ENCODE measurements at regions not wholly inside any gene's neighbourhood (a gene's known extent, or its start where the extent isn't known, plus 50 kb on each side); places are given as distances from the start of the nearest gene placed in this dataset.
"Not testable (repeated sequence)": the region's sequence is repeated elsewhere in the genome, so short reads cannot be mapped to it uniquely, and the experiment has no call there.

DNA sequence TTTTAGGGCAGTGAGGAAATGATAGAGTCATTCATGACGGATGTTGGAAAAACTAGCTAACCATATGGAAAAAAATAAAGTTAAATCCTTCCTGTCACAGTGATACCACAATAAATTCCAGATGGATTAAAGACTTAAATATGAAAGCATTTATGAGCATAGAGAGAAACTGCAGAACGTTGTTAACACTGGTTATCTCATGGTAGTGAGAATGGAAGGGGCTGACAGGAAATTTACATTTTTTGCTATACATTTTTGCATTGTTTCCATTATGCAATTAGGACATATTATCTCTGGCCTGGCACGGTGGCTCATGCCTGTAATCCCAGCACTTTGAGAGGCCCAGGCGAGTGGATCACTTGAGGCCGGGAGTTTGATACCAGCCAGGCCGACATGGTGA is 130.5 kb upstream of the VOPP1 start:
- DNase-seq, result not testable (repeated sequence)

DNA sequence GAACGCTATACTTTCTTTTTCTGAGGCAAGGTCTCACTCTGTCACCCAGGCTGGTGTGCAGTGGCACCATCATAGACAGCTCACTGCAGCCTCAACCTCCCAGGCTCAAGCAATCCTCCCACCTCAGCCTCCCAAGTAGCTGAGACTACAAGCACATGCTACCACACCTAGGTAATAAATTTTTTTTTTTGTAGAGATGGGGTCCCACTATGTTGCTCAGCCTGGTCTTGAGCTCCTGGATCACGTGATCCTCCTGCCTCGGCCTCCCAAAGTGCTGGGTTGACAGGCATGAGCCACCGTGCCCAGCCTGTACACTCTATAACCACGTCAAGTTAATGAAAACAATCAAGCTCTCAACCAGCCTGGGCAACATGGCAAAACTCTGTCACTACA is 127.1 kb upstream of the VOPP1 start:
- not testable (repeated sequence) for DNase-seq

GRCh38 chr7:55698607-55699449 is 126.5 kb upstream of the VOPP1 start:
- not testable (repeated sequence) for DNase-seq

GRCh38 chr7:55695893-55696701 is 123.8 kb upstream of the VOPP1 start:
- not testable (repeated sequence) for DNase-seq

- not testable (repeated sequence) for DNase-seq
These were observed 122.2 kb upstream of the VOPP1 start for GRCh38 chr7:55694484-55694883.

- DNase-seq, result not testable (repeated sequence)
These were observed 116.7 kb upstream of the VOPP1 start for GRCh38 chr7:55688684-55689681.

- DNase-seq, result not testable (repeated sequence)
These were observed 116.0 kb upstream of the VOPP1 start for GRCh38 chr7:55688261-55688660.

DNA sequence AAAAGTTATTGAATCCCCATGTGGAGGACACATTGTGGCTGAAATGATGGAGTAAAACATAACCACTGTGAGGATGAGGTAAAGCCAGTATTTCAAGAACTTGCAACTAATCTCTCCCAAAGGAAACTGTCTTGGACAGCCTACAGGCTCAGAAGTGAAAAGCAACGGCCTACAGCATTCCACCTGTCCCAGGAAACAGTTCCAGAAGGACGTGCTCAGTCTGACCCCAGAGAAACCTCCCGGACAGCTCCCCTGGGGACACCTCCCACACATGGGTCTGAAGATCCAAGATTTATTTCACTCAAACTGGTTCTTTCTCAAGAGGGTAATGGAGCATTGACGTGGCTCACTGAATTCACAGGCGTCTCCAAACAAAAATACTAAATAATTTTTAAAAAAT is 115.0 kb upstream of the VOPP1 start:
- not testable (repeated sequence) for DNase-seq

- not testable (repeated sequence) for DNase-seq
These were observed 114.5 kb upstream of the VOPP1 start for GRCh38 chr7:55686771-55687170.

DNA sequence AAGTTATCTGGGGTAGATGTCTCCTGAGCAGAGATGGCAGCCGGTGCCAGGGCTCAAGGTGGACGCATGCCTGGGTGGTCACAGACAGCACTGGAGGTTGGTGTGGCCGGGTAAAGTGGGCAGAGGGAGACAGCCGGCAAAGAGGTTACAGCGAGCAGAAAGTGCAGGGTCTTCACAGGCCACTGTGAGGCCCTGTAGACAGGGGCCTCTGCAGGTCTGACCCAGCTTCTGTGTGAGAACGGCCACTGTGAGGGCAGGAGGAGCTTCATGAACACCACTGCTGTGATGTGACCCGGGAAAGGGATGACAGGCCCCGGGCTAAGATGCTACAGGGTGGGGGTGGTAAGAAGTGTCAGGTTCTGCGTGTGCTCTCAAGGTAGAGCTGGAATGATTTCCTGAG is 111.2 kb upstream of the VOPP1 start:
- not testable (repeated sequence) for DNase-seq

DNA sequence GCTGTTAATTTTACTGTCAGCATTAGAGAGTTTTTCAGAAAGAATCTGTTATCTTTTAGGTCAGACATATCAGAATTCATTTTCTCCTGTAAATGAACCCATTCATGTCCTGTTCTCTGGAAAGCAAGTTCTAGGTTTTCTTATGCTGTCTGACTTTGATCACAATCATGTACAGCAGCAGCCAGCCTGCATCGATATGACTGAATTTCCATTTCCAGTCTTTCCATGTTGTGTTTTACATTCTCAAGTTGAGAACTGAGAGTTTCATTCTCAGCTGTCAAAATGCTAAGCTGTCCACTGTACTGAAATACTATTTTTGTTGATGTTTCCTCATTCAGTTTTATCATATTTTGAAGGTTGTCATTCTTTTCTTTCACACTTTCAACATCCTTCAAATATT is 103.3 kb upstream of the VOPP1 start:
- DNase-seq, result not testable (repeated sequence)

DNA sequence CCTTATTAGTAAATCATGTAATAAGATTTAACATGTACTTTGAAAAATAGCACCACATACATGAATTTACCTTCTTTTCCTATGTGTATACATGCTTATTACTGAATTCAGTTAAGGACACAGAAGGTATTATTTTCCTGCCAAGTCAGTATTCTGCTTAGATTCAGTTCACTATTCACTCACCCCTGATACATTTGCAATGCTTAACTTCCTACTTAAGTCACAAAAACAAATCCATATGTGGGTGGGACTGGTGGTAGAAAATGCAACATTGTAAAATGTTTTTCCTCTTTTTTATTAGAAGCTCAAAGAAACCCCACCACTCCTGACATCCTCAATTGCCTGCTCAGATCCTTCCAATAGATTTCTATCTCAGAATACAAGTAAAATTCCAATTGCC is 101.2 kb upstream of the VOPP1 start:
- not testable (repeated sequence) for DNase-seq

DNA sequence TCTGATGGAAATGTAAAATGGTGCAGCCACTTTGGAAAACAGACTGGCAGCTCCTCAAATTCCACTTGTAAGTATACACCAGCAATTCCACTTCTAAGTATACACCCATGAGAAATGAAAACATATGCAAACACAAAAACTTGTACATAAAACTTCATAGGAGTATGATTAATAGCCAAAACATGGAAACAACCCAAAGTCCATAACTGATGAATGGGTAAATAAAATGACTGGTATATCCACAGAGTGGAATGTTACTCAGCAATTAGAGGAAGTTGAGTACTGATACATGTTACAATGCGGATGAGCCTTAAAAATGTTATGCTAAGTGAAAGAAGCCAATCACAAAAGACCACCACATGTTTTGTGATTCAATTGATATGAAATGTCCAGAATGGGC is 99.8 kb upstream of the VOPP1 start:
- not testable (repeated sequence) for DNase-seq

DNA sequence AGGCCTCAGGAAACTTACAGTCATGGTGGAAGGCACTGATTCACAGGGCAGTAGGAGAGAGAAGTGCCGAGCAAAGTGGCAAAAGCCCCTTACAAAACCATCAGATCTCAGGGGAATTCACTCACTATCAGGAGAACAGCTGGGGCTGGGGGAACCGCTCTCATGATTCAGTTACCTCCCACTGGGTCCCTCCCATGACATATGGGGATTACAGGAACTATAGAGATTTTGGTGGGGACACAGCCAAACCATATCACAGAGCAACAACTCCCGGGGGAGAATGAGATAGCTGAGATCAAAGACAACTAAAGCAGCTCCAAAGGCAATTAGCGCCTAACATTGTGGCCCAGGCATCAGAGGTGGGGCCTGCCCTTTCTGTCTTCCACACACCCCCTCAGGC is 85.4 kb upstream of the VOPP1 start:
- DNase-seq, result no peak

DNA sequence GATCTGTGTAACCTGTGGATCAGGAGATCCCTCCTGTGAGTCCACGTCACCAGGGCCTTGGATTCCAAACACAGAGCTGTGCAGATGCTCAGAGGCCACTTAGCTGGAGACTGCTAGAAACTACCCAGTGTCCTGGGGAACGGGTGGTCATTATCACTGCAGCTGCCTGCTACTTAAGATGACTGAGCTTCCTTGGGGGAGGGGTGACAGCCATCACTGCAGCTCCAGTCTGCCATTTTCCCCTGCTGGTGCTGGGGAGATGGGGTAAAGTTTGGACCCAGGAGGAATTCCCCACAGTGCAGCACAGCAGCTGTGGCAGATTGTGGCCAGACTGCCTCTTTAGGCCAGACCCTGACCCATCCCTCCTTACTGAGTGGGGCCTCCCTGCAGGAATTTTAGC is 78.8 kb upstream of the VOPP1 start:
- no peak for DNase-seq

- DNase-seq, result no peak
These were observed 76.9 kb upstream of the VOPP1 start for GRCh38 chr7:55649238-55649637.

DNA sequence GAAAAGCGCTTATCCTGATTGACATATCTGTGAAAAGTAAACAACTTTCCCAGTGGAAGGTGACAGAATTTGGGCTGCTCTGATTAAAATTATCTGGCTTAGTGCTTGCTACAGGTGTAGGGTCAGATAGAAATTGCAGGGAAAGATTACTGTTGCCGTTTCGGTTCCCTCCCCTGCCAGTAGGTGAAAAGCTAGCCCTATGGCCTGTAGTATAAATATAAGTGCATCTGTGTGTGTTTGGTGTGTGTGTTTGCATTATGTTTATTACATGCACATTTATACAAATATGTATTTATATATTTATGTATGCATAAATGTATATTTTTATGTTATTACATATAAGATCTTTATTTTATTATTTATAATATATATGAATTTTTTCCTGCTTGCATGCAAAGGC is 72.3 kb upstream of the VOPP1 start:
- DNase-seq, result no peak

DNA sequence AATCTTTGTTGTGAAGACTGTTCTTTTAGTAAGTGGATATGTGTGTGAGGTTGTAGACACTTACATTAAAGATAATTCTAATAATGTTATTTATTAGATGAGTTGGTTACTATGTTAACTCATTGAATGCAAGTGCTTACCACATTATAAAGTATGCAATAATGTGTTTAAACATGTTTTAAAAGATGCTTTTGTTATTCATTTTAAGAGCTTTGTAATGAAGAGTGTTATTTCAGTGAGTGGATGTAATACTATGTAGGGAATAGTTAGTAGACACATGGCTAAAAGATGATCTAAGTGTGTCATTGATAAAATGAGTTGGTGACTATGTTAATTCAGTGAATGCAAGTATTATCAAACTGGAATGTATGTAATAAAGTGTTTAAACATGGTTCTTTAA is 70.0 kb upstream of the VOPP1 start:
- DNase-seq, result no peak

- no peak for DNase-seq
These were observed 69.5 kb upstream of the VOPP1 start for GRCh38 chr7:55641811-55642210.

DNA sequence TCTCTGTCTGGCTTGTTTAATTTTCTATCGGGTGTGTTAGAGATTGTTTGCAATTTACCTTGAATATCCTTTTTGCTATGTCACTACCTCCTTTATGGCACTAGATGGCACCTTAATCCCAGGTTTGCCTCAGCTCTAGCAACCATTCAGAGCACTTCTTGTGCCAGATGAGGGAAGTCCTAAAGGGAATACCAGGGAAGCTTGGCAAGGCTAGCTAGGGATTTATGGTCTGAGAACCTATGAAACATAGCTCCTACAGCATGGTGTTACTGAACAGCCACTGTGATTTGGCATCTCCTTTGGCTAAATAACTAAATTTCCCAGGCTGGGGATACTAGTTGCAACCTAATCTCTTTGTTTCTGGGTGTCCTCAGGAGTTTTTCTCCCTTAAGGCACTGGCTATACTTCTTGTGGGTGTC is 69.0 kb upstream of the VOPP1 start:
- DNase-seq, result peak; percentile 62

DNA sequence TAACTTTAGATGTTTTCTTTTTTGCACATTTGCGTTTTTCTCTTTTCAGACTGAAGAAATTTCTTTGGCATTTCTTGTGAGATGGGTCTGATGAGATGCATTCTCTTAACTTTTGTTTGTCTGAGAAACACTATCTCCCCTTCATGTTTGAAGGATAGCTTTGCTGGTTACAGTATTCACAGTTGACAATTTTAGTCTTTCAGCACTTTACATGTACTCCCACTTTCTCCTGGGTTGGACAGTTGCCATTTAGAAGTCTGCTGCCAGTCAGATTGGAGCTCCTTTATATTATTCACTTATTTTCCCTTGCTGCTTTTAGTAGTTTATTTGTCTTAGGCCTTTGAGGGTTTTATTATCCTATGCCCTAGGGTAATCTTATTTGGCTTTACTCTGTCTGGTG is 67.3 kb upstream of the VOPP1 start:
- no peak for DNase-seq

DNA sequence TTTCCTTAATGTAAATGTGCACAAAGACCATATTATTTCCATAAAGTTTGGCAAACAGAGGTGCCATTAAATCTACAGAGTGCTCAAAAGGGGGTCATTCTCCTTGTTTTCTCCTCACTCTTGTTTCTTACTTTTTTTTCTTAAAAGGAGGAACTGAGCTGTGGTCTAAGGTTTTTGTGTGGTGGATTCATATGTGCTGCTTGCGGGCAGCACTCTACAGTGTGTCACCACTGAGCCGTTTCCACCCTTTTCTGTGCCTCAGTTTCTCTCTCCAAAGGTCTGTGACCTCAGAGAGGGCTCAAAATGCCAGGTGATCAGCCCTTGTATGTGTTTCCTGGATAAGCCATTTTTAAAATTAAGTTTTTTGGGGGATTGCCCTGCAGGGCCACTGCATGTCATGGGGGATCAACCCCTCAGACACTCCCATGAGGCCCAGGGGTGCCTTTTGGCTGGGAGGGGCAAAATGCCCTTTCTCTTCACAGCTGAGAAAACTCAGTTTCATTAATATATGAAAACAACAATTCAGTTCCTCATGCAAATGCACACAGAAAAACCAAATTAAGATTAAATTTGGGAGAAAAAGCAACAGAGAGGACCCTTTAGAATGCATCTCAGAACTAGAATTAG is 56.9 kb upstream of the VOPP1 start:
- DNase-seq, result no peak
